RPMI7951 (cell line): ENCODE measurements at regions not wholly inside any gene's neighbourhood (a gene's known extent, or its start where the extent isn't known, plus 50 kb on each side); places are given as distances from the start of the nearest gene placed in this dataset.

ENCODE experiments used
- DNase-seq: peaks from one replicate; pipeline ENCODE4 v3.0.0-alpha.2; 2012; ENCODE audit warnings: low read depth

DNA sequence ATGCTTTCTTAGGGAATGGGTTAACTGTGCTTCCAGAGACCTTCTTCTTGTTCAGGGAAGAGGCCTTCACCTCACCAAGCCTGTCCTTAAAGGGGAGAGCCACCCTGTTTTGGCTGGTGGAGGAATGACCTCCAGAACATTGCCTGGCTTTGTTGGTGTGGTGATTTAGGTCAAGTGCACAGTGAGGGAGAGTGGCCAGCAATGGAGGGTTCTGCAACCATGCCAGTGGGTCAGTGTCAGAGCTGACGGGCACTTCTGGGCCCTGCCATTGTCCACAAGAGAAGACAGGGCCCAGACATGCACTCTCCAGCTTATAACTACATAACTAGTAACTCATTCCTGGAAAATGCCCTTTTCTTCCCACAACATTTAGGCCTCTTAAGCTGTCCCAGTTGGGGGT is 238.5 kb upstream of the AKR1E2 start:
- no peak for DNase-seq

DNA sequence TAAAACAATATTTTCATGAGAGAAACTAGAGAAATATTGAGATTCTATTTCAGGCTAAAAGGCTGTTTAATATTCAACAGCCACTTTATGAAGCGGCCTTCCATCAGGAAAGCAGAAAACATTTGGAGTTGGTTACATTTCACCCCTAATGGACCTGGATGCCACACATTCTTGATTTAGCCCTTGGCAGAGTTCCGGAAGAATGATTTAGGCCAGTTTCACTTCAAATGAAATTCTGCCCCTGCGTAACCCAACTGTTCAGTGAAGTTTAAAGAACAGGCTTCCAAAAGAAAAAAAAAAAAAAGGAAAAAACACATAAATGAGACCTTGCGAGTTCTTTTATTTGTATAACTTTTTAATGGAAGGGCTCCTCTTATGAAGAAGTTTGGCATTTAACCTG is 239.2 kb upstream of the AKR1E2 start:
- peak; percentile 58 for DNase-seq

DNA sequence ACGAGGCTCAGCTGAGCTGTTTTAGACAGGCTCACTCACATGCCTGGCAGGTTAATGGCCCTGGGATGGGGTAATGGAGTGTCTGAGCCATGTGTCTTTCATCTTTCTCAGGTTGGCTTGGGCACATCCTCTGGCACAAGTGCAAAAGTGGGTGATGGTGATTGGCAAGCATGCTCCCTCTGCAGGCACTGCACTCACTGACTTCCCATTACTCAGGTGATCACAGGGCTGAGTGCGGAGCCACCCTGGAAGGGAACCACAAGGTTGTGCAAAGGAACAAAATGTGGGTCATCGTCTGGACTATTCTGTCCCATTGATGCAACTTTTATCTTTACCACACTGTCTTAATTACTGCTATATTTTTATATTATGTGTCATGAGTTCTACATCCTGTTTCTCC is 244.1 kb upstream of the AKR1E2 start:
- DNase-seq = no peak

DNA sequence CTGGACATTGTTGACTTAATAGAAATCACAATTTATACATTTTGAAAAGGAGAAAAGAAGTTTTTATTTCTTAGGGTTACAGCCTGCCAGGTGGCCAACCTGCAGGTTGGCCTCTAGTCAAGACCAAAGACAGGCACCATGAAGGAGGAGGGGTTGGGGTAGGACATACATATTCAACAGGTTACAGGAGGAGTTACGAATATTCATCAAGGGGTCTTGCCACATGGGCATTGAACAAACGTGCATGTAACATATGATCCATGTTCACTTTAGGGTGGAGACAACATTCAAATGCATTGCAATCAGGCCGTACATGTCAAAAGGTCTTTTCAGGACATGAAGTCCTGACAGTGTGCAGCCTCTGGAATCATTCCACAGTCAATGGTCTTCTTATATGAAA is 246.2 kb upstream of the AKR1E2 start:
- no peak for DNase-seq

DNA sequence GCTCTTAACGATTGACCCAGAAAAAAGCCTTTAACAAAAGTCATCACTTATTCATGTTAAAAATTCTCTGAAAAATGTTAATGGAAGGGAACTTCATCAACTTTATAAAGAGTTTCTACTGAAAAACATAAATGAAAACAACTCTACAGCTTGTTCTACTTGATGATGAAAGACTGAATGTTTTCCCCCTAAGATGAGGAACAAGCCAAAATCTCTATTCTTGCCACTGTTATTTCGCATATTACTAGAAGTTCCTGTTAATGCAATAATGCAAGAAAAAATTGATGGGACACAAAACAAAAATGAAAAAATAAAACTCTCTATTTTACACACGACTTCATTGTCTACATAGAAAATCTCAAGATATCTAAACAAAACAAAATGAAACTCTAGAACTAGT is 249.8 kb upstream of the AKR1E2 start:
- DNase-seq = no peak

DNA sequence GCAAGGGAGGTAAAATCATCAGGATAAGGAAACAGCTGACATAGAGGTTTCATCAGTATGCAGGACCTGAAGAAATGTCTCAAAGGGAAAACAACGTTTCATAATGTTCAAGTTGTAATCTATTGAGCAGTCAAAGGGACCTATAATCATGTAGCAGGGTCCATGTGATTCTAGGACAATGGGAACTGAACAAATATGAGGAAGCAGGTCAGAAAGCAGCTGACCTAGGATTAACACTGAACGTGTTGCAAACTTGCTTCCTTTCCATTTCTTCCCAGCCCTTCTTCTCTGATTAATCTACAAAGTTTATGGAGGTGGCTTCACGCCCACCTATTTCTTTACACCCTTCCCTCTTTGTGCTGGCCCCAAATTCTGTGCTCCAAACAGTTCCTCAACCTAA is 256.9 kb upstream of the AKR1E2 start:
- DNase-seq = no peak

DNA sequence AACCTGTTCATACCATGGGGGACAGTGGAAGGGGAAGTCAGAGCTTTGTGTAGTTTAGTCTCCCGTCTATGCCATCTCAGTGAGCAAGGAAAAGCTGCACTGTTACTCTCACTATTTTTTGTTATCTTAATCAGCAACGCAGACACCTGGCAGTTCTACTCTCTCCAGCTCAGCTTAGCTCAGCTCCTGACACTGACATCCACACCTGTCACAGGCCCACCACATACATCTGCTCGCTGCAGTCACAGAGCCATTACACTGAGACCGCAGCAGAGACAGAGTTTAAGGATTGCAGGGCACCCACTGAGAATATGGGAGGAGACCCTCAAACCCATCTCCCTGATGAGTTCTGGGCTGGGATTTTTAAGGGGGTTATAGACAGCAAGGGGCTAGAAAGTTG is 257.3 kb upstream of the AKR1E2 start:
- no peak for DNase-seq

DNA sequence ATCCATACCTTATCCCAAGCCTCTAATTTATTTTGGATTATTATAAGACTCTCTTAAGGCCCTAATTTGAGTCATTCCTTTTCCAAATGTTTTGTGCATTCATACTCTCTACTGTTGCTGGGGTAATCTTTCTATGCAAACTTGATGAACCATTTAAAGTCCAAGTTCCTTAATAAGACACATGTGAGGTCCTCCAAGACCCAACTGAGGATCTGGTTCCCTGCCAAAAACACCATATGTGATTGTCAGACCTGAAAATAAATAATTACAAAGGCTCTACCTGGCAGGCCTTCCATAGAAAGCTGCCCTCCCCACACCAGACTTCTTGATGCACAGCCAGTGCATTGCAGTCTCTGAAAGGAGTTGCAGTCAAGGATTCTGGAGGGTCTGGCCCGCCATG is 257.9 kb upstream of the AKR1E2 start:
- no peak for DNase-seq

DNA sequence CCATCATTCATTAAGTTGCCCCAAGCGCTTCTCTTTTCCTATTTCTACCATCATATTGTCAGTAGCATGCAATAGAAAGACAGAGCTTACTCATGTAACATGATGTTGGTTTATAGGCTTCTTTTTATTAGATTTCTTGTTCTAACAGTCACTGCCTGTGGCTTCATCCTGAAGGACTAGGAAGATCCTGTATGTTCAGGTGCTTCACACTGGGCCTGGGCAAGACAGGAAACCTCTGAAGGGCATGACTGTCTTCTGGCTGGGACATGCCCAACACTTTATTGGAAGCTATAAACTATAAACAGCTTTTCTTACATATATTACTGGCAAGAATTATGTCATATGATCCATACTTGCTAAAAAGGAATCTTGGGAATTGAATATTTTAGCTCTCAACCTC is 258.4 kb upstream of the AKR1E2 start:
- DNase-seq = no peak

DNA sequence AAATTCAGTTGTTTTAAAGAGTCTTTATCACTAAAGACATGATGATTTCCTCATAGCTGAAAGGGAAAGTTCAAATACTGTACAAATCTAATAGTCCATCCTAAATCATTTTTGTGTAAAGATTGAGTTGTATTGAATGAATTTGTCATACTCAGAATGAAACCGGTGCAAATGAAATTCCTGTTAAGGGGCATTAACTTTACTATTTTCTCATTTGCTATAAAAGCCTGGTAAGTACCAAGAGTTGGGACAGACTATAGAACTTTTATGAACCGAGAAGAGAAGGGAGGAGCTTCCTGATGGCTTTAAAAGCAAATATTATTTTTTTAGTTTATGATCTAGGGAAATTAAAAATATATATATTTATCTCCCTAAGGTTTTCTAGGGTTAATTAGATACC is 260.0 kb upstream of the AKR1E2 start:
- no peak for DNase-seq

DNA sequence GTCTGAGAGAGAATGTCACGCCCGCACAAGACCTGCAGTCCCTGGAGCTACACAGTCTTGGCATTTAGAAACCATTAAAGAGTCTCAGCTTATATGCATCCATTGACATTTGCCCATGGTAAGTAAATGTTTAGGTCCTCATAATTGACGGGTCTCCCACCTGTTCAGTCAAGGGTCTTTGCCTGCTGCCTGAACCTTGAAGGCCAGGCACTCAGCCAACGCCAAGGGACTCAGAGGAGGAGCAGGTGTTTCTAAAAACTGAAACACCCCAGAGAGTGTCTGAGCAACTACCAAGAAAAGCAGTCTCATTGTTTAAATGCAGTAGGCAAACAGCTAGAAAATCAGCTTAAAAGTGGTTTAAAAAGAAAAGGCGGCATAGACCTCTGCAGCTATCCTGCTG is 264.7 kb upstream of the AKR1E2 start:
- no peak for DNase-seq

DNA sequence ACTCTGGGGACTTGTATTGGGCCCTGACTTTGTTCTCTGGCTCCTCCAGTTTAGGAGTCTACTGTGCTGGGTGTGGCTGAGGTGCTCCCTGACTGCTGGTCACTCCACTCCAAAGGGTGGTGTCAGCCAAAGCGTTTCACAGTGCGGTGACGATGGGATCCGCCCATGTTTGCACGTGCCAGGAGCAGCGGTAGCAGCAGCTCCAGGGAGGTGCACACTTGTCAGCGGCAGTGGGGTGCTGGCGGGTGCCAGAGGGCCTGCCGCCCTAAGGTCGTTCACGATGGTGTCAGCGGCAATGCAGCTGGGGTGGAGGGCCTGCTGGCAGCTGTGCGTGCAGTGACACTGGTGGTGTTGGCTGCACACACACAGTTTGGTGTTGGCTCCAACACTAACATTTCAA is 268.5 kb upstream of the AKR1E2 start:
- DNase-seq = no peak

DNA sequence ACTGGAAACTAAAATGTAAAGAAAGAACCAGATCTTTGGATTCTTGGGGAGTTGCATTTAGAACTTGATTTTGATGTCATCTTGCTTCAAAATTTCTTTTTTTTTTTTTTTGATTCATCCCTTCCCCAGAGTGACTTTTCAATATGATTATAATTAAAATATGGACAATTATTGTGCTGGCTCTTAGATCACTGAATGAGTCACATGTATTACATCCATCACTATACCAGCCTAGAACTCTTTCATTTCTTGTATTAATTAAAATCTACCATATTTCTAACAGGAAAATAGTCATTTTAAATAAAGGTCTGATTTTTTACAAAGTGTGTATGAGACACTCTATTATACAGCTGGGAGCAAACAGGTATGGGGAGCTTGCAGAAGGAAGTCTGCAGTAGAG is 269.5 kb upstream of the AKR1E2 start:
- DNase-seq = no peak

DNA sequence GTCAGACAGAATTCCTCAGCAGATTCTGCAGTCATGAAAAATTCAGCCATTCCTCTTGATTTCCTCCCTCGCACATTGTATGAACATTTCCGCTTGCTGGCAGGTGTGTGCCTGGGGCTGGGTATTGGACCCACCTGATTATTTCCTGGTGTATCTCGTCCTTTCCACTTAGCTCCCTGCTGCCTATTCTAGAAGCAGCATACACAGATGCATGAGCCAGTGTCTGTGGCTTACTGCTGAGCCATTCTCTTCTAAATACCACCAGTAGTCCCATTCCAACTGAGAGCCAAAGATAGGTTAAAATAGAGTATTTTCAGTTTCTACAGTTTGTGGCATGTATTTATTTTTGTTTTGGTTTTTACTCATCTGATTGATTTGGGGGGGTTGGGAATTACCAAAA is 270.1 kb upstream of the AKR1E2 start:
- DNase-seq = no peak

DNA sequence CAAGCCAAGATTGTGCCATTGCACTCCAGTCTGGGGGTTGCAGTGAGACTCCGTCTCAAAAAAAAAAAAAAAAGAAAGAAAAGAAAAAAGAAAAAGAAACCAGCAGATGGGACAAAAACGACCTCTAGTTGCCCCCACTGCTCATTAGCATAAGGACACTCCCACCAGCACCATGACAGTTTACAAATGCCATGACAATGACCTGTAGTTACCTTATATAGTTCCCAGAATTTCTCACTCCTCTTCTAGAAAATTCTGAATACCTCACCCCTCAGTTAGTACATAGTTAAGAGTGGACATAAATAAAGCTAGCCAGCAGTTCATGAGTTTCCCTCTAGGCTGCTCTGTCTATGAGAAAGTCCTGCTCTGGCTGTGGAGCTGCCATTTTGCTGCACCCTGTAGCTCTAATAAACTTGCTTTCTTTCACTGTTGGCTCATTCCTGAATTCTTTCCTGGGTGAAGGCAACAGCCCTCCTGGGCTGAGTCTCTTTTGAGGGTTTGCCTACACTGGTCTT is 276.8 kb upstream of the AKR1E2 start:
- DNase-seq = no peak

DNA sequence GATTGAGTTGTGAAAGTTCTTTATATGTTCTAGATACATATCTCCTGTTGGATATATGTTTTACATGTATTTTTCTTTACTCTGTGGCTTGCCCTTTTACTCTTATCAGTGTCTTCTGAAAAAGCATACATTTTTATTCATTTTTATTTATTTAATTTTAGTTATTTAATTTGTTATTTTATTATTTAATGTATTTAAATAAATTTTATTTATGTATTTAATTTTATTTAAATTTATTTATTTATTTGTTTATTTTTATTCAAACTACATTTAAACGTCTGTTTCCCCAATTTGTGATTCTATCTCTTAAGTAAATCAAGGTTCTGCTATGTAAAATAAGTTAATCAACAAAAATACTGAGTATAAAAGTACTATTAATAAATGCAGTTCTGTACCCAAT is 279.1 kb upstream of the AKR1E2 start:
- no peak for DNase-seq

DNA sequence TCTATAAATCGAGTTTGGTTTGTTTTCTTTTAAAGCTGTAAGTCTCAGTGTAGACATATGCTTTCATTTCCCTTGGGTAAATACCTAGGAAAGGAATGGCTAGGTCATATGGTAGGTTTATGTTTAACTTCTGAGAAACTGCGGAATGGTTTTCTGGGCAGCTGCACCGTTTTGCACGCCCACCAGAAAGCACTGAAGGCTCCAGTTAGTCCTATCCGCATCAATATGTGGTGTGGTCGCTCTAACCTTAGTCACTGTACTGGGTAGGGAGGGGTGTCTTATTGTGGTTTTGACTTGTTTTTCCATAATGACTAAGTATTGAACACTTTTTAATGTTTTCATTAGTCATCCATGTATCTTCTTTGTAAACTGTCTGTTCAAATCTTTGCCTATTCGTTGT is 279.5 kb upstream of the AKR1E2 start:
- peak; percentile 26 for DNase-seq

DNA sequence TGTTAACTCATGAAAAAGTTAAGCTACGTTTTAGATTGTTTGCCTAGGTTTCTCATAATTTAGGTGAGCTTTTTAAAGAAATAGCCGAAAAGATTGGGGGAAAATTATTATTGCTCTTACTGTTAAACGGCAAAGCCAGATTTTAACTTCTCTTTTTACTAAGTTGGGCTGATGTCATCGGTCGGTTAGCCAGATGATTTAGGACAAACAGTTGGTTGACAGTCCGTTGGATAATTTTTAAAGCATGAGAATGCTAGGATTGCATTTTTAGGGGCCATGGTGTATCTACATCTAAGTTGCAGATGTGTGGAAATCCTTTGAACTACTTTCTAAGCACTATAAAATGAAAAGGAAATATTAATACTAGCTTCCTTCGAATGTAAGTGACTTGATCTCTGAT is 280.9 kb upstream of the AKR1E2 start:
- DNase-seq = no peak

DNA sequence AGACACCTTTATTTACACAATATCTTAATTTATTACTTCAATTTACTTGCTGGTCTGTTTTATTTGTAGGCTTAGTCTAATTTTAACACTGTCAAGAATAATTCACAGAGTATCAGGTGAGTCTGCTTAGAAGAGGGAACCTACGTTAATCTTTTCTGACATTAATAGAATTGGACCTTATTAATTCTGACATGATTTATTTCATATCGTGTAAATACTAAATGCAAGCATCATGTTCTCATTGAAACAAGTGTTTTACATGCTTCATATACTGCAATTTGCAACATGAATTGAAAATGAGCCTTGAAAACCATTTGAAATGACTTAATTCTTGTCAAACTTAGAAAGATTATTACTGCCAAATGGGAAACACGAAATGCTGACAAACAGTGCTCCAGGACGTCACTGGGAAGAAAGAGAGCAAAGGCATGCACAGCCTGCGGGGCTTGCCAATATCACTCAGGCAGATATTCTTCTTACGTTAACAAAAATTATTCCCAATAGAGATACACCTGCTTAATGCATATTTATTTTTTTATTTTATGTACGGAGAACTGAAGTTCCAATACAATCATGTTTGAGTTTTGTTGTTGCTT is 282.0 kb upstream of the AKR1E2 start:
- no peak for DNase-seq

DNA sequence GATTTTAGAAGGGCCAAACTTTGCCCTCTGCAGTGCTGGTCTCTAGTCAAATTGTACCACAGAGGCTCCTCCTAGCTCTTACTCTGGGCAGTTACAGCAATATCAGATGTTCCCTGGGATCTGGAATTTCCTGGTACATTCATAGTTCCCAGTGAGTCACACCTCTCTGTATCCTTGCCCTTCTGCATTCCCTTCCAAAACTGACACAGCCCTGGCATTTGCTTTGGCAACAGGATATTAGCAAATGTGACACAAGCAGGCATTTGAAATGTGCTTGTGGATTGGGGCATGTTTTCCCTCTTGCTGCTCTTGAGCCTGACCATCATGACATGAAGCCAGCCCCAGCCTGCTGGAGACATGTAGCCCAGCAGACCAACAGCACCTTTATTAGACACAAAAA is 284.7 kb upstream of the AKR1E2 start:
- DNase-seq = peak; percentile 97

DNA sequence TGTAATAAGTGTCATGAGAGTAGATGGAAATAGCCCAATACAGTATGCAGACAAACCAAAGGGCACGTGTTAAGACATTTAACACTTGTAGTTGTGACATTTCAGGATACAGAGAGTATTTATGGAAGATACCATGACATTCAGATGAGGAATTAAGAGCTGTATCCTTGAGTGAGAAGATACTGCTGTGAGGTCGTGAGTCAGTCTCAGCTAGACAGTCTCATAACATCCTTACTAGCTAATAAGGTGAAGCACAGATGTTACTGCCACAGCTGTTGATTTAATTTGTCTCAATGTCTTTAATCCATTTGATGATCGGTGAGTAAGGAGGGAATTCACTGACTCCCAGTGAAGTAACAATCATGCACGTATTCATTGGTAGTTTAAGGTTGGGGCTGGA is 288.0 kb upstream of the AKR1E2 start:
- no peak for DNase-seq

DNA sequence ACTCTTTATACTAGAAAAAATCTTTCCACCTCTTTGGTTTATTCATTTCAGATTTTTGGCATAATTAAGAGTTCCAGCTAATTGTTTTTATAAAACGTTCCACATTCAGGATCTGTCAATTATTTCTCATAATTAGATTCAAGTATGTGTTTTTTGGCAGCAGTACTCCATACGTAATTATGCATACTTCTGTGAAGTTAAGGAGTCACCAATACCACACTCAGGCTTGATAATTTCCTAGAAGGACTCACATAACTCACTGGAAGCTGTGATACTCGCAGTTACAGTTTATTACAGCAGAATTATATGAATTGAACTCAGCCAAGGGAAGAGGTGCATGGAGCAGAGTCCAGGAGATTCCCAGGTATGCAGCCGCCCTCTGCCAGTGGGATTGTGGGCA is 290.5 kb upstream of the AKR1E2 start:
- DNase-seq = no peak

DNA sequence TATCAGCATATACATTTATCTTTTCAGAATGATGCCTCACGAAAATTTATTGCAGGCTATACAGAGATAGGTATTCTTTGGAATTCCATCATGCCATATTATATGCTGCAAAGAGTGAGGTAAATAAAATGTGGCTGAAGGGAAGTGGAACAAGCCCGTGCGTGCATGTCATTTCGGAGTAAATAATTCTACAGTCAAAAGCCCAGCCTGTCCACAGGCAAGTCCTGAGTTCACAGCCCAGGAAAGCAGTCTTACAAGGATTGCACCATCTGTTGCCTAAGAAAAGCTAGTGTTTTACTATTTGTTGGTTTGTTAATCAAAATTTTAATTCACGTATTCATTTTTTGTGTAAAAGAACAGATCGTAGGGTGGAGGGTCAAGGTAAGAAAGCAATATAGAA is 292.4 kb upstream of the AKR1E2 start:
- DNase-seq = peak; percentile 38

DNA sequence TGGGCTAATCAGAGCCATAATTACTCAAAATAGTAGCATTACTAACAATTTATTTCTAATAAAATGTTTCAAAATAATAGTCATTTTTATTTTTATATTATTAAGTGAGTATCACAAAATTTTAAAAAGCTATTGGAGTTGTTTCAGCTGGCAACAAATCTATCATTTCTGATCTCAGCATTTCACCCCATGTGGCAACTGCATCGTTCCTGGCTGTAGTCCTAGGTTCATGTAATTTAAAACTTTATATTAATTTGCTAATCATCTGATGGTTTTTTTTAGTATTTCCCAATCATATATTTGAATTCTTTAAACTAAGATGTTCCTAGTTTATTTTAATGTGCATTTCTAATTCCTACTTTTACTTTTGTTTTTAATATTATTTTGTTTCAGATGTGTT is 293.0 kb upstream of the AKR1E2 start:
- DNase-seq = no peak

DNA sequence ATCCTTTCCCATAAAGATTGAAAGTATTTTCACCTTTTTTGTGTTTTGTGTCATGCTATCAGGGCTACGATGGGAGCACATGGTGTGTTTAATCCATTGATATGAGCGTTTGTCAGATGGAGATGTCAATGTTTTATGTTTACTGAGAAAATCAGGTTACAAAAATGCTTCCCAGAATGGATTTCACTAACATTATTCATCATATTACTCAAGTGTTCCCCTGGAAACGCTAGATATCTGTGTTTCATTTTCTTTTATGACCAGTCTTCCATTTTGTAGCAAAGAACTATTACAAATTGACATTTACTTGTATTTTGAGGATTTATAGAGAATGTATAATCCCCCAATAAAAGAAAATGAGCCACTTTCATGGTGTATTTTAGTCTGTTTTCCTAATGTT is 293.5 kb upstream of the AKR1E2 start:
- peak; percentile 50 for DNase-seq
